ENCODE measurements at regions not wholly inside any gene's neighbourhood (a gene's known extent, or its start where the extent isn't known, plus 50 kb on each side); places are given as distances from the start of the nearest gene placed in this dataset.

GRCh38 chr5:98657559-98657958 lies 115.9 kb upstream of the RGMB start:
- no peak overlapping the region for H3K27ac ChIP-seq
- H3K36me3 ChIP-seq, result no peaks in the 10 kb centered on the region
- H3K27me3 ChIP-seq, result no peaks in the 10 kb centered on the region
- no peak for DNase-seq (ENCODE audit: low spot score)
- TF ChIP-seq CTCF (IDR thresholded peaks at IDR 0.05), result no peak
- no peaks in the 10 kb centered on the region for H3K9me3 ChIP-seq
- H3K4me1 ChIP-seq, result no peaks in the 10 kb centered on the region
- H3K4me3 ChIP-seq, result no peak overlapping the region

GRCh38 chr5:98663521-98663920 lies 109.9 kb upstream of the RGMB start:
- no peaks in the 10 kb centered on the region for H3K4me1 ChIP-seq
- no peak overlapping the region for H3K4me3 ChIP-seq
- no peaks in the 10 kb centered on the region for H3K27me3 ChIP-seq
- no peak overlapping the region for H3K27ac ChIP-seq
- H3K9me3 ChIP-seq, result no peaks in the 10 kb centered on the region
- DNase-seq (ENCODE audit: low spot score), result no peak
- no peaks in the 10 kb centered on the region for H3K36me3 ChIP-seq
- TF ChIP-seq CTCF (IDR thresholded peaks at IDR 0.05), result no peak

DNA sequence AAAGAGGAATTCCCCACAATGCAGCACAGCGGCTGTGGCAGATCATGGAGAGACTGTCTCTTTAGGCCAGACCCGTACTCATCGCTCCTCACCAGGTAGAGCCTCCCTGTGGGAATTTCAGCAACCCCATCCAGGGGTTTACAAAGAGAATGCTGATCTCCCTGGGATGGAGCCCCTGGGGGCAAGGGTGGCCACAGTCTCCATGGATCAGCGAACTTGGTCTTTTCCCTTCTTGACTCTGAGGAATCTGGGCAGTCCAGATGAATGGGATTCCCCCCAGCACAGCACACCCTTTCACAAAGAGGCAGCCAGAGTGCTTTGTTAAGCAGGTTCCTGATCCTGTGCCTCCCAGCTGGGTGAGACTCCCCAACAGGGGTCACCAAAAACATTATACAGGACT lies 108.7 kb upstream of the RGMB start:
- Histone ChIP-seq H3K9me3 (no peaks in the 10 kb centered on the region), H3K27ac (no peak overlapping the region), H3K36me3 (no peaks in the 10 kb centered on the region), H3K27me3 (no peaks in the 10 kb centered on the region), H3K4me3 (no peak overlapping the region), H3K4me1 (no peaks in the 10 kb centered on the region)
- no peak for TF ChIP-seq CTCF (IDR thresholded peaks at IDR 0.05)
- DNase-seq (ENCODE audit: low spot score), result no peak

DNA sequence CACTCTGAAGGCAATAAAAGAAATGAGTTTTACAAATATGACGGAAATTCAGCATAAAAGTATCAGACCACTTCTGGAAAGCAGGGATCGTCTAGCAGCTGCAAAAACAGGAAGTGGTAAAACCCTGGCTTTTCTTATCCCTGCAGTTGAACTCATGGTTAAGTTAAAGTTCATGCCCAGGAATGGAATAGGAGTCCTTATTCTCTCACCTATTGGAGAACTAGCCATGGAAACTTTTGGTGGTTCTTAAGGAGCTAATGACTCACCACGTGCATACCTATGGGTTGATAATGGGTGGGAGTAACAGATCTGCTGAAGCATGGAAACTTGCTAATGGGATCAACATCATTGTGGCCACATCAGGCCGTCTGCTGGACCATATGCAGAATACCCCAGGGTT lies 93.5 kb upstream of the RGMB start:
- Histone ChIP-seq H3K27me3 (no peaks in the 10 kb centered on the region), H3K36me3 (no peaks in the 10 kb centered on the region), H3K9me3 (peaks cover 0 to 8% of the 10 kb centered on the region in 2 donors), H3K27ac (no peak overlapping the region), H3K4me3 (no peak overlapping the region), H3K4me1 (no peaks in the 10 kb centered on the region)
- no peak for TF ChIP-seq CTCF (IDR thresholded peaks at IDR 0.05)
- no peak for DNase-seq (ENCODE audit: low spot score)

DNA sequence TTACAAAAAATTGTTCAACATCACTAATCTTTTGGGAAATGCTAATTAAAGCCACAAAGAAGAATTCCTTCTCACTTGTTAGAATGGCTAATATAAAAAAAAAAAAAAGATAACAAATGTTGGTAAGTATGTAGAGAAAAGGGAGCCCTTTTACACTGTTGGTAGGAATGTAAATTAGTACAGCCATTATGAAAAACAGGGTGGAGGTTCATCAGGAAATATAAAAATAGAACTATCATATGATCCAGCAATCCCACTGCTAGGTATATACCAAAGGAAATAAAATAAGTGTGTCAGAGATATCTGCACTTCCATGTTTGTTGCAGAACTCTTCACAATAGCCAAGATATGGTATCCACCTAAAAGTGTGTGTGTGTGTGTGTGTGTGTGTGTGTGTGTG lies 83.5 kb upstream of the RGMB start:
- H3K36me3 ChIP-seq, result no peaks in the 10 kb centered on the region
- no peak for TF ChIP-seq CTCF (IDR thresholded peaks at IDR 0.05)
- no peak for DNase-seq (ENCODE audit: low spot score)
- H3K27ac ChIP-seq, result no peak overlapping the region
- no peaks in the 10 kb centered on the region for H3K27me3 ChIP-seq
- peaks cover 0 to 40% of the 10 kb centered on the region in 2 donors for H3K9me3 ChIP-seq
- H3K4me3 ChIP-seq, result no peak overlapping the region
- no peaks in the 10 kb centered on the region for H3K4me1 ChIP-seq

DNA sequence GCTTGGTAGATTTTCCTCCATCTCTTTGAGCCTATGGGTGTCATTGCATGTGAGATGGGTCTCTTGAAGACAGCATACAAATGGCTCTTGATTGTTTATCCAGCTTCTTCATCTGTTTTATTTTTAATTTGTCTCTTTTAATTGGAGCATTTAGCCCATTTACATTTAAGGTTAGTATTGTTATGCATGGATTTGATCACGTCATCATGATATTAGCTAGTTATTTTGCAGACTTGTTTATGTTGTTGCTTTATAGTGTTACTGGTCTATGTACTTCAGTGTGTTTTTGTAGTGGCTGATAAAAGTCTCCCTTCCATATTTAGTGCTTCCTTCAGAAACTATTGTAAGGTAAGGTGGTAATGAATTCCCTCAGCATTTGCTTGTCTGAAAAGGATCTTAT lies 78.6 kb upstream of the RGMB start:
- Histone ChIP-seq H3K27ac (no peak overlapping the region), H3K4me1 (no peaks in the 10 kb centered on the region), H3K9me3 (peaks cover 0 to 26% of the 10 kb centered on the region in 2 donors), H3K4me3 (no peak overlapping the region), H3K27me3 (no peaks in the 10 kb centered on the region), H3K36me3 (no peaks in the 10 kb centered on the region)
- TF ChIP-seq CTCF (IDR thresholded peaks at IDR 0.05), result no peak
- no peak for DNase-seq (ENCODE audit: low spot score)
